Activated naive CD4-positive, alpha-beta T cell treated with anti-CD3 and anti-CD28 coated beads for 36 hours (primary cell): ENCODE measurements at regions not wholly inside any gene's neighbourhood (a gene's known extent, or its start where the extent isn't known, plus 50 kb on each side); places are given as distances from the start of the nearest gene placed in this dataset.

Experiments
- CTCF ChIA-PET: fragments of 350-600 bp; sonication (Branson Sonifier 250); formaldehyde crosslinking; loops from one replicate; lab custom pipeline; 2021; ENCODE audit warnings: antibody characterized with exemption; lab: Charles Lee
- DNase-seq: peaks from one replicate; pipeline ENCODE4 v3.0.0-alpha.2; 2020
- H3K27ac Mint-ChIP-seq: one replicate; pipeline ENCODE4 v1.8.0; 2021; ENCODE audit warnings: mild to moderate bottlenecking, mixed read lengths
- H3K27me3 Mint-ChIP-seq: one replicate; pipeline ENCODE4 v1.8.0; 2021; ENCODE audit warnings: low read depth, mixed read lengths
- H3K36me3 Mint-ChIP-seq: one replicate; pipeline ENCODE4 v1.8.0; 2021; ENCODE audit warnings: low read depth, mixed read lengths
- H3K4me1 Mint-ChIP-seq: one replicate; pipeline ENCODE4 v1.8.0; 2021; ENCODE audit warnings: low read depth, mixed read lengths
- H3K4me3 Mint-ChIP-seq: one replicate; pipeline ENCODE4 v1.8.0; 2021; ENCODE audit warnings: mild to moderate bottlenecking, moderate library complexity, mixed read lengths
- H3K9me3 Mint-ChIP-seq: one replicate; pipeline ENCODE4 v1.8.0; 2021; ENCODE audit warnings: mixed read lengths
- intact Hi-C: fragments of 100-400 bp; cut with micrococcal nuclease; formaldehyde crosslinking; loops from one replicate; pipeline ENCODE4 v1.15.1; 2023

- H3K9me3 Mint-ChIP-seq: peaks cover 9% of the 10 kb centered on the region
- H3K36me3 Mint-ChIP-seq: no peaks in the 10 kb centered on the region
- H3K4me3 Mint-ChIP-seq: no peak overlapping the region
- no peaks in the 10 kb centered on the region for H3K4me1 Mint-ChIP-seq
- CTCF ChIA-PET: interaction anchor here (0.6 kb wide), 1 partner anchor 24 kb away, joined by 3 read pairs; no protein-coding TSS in a partner anchor
- H3K27ac Mint-ChIP-seq: no peak overlapping the region
- DNase-seq: no peak
- intact Hi-C loops: no loop called here
- H3K27me3 Mint-ChIP-seq: no peaks in the 10 kb centered on the region
Observed at GRCh38 chr3:35484929-35485530, 154.3 kb upstream of the ARPP21 start.

DNA sequence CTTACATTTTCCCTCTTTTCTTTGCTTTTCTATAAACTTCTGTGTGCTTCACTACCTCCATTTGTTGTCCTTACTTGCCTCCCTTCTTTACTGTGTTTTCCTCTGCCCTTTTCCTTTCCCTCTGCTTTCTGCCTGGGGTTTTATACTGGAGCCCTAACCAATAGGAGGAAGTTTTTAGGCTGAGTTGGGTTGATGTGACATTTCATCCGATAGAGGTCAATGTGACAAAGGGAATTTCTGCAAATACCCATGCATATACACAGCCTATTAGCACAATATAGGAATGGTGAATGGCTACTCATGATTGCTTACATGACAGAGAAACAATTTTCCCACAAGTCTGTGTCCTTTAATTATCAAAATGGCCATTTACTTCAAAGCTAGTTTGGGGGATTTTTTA is 153.0 kb upstream of the ARPP21 start:
- Mint-ChIP-seq H3K36me3 (no peaks in the 10 kb centered on the region), H3K4me3 (no peak overlapping the region), H3K27me3 (no peaks in the 10 kb centered on the region), H3K27ac (no peak overlapping the region), H3K9me3 (peaks cover 6% of the 10 kb centered on the region), H3K4me1 (no peaks in the 10 kb centered on the region)
- no peak for DNase-seq
- CTCF ChIA-PET: no interaction called here
- intact Hi-C loops: no loop called here

DNA sequence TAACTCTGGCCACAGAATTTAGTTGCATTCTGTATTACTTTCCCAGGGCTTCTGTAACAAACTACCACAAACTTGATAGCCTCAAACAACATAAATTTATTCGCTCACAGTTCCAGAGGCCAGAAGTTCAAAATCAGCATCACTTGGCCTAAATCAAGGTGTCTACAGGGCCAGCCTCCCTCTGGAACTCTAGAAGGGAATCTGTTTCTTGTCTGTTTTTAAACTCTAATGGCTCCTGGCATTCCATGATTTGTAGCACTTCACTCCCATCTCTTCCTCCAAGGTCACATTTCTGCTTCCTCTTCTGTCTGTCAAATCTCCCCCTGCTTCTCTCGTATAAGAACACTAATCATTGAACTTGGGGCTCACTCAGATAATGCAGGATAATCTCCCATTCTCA is 151.9 kb upstream of the ARPP21 start:
- H3K36me3 Mint-ChIP-seq: no peaks in the 10 kb centered on the region
- intact Hi-C loops: no loop called here
- DNase-seq: no peak
- H3K27ac Mint-ChIP-seq: no peak overlapping the region
- no peaks in the 10 kb centered on the region for H3K27me3 Mint-ChIP-seq
- no peak overlapping the region for H3K4me3 Mint-ChIP-seq
- CTCF ChIA-PET: no interaction called here
- H3K4me1 Mint-ChIP-seq: no peaks in the 10 kb centered on the region
- H3K9me3 Mint-ChIP-seq: peaks cover 3% of the 10 kb centered on the region

DNA sequence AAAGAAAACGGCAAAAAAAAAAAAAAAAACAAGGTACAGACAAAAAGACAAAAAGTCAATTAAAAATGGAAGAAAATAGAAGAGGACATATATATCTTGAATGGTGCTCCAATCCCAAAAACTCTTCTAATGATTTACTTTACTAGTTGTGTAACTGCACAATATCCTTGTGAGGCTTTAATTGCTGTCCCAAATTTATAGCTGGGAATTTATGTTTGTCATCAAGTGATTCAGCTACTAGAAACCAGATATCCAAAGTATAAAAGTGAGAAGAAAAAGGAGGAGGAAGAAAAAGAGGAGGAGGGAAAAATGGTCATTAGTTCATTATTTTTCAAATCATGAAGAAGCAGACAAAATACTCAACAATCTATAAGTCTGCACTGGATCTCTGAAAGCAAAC is 150.8 kb upstream of the ARPP21 start:
- Mint-ChIP-seq H3K4me1 (no peaks in the 10 kb centered on the region), H3K27ac (no peak overlapping the region), H3K36me3 (no peaks in the 10 kb centered on the region), H3K9me3 (peaks cover 3% of the 10 kb centered on the region), H3K27me3 (no peaks in the 10 kb centered on the region), H3K4me3 (no peak overlapping the region)
- CTCF ChIA-PET: interaction anchor here (0.6 kb wide), 1 partner anchor 533 kb away, joined by 3 read pairs; no protein-coding TSS in a partner anchor
- intact Hi-C loops: no loop called here
- no peak for DNase-seq

- Mint-ChIP-seq H3K36me3 (no peaks in the 10 kb centered on the region), H3K27me3 (no peaks in the 10 kb centered on the region), H3K4me3 (no peak overlapping the region), H3K4me1 (no peaks in the 10 kb centered on the region), H3K9me3 (peaks cover 5% of the 10 kb centered on the region), H3K27ac (no peak overlapping the region)
- DNase-seq: no peak
- CTCF ChIA-PET: no interaction called here
- intact Hi-C loops: no loop called here
Observed at GRCh38 chr3:35492841-35493240, 146.5 kb upstream of the ARPP21 start.

GRCh38 chr3:35498506-35499210 is 140.7 kb upstream of the ARPP21 start:
- Mint-ChIP-seq H3K36me3 (no peaks in the 10 kb centered on the region), H3K27me3 (no peaks in the 10 kb centered on the region), H3K4me3 (no peak overlapping the region), H3K4me1 (no peaks in the 10 kb centered on the region), H3K27ac (no peak overlapping the region), H3K9me3 (peaks cover 8% of the 10 kb centered on the region)
- intact Hi-C loops: no loop called here
- CTCF ChIA-PET: no interaction called here
- DNase-seq: no peak

DNA sequence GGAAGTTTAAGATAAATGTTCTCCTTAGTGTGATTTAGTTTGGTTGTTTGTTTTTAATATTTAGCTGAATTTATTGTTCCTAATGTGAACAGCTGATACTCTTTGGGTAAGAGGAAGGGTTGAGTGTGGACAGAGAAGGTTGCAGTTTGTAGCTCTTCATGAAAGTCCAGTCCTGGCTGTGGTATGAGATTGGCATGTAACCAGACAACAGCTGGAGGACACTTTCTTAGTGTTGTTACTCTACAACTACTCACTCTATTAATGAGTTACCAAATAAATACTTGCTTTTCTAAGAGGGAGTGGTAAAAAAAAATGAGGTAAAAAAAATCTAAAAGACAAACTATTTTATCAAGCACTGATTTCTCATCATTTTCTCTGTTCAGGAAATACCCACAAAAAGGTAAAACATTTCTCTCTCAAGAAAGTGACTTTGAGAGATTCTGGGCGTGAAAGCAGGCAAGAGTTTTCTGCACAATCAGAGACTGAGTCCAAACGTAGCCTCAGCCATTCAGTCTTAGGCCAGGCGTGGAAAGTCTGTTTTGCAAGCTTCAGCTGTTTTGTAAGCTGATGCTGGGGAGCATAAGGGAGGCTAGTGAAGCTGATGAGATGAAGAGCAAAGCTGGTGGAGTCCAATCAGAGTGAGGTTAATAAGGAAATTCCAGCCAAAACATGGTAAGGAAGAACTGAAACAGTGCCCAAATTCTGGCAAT is 138.5 kb upstream of the ARPP21 start:
- no peak overlapping the region for H3K4me3 Mint-ChIP-seq
- no peak for DNase-seq
- H3K36me3 Mint-ChIP-seq: no peaks in the 10 kb centered on the region
- no peaks in the 10 kb centered on the region for H3K27me3 Mint-ChIP-seq
- peaks cover 8% of the 10 kb centered on the region for H3K9me3 Mint-ChIP-seq
- no peak overlapping the region for H3K27ac Mint-ChIP-seq
- CTCF ChIA-PET: no interaction called here
- no peaks in the 10 kb centered on the region for H3K4me1 Mint-ChIP-seq
- intact Hi-C loops: no loop called here

DNA sequence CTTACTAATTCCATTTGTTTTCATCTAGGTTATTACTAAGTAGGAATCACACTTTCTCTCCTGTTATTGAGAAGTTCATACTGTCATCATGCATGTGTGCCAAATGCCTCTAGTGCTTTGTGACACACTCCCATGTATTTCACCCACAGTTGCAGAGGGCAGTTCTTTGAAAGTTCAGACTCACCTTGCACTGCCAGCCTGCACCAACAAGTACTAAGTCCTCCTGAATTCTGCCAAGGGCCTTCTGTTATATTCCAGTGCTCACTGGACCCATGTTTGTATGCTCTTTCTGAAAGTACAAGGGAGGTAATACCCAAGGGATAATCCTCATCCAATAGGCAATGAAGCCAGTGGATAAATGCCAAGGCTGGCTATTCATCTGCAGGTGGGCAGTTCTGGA is 136.6 kb upstream of the ARPP21 start:
- no peak for DNase-seq
- no peaks in the 10 kb centered on the region for H3K27me3 Mint-ChIP-seq
- peaks cover 8% of the 10 kb centered on the region for H3K9me3 Mint-ChIP-seq
- H3K27ac Mint-ChIP-seq: no peak overlapping the region
- intact Hi-C loops: no loop called here
- CTCF ChIA-PET: no interaction called here
- no peaks in the 10 kb centered on the region for H3K36me3 Mint-ChIP-seq
- no peaks in the 10 kb centered on the region for H3K4me1 Mint-ChIP-seq
- H3K4me3 Mint-ChIP-seq: no peak overlapping the region

GRCh38 chr3:35505181-35505580 is 134.1 kb upstream of the ARPP21 start:
- Mint-ChIP-seq H3K4me1 (no peaks in the 10 kb centered on the region), H3K27me3 (no peaks in the 10 kb centered on the region), H3K36me3 (no peaks in the 10 kb centered on the region), H3K4me3 (no peak overlapping the region), H3K27ac (no peak overlapping the region), H3K9me3 (peaks cover 3% of the 10 kb centered on the region)
- CTCF ChIA-PET: no interaction called here
- no peak for DNase-seq
- intact Hi-C loops: no loop called here

GRCh38 chr3:35505772-35506171 is 133.6 kb upstream of the ARPP21 start:
- no peaks in the 10 kb centered on the region for H3K4me1 Mint-ChIP-seq
- intact Hi-C loops: no loop called here
- peaks cover 3% of the 10 kb centered on the region for H3K9me3 Mint-ChIP-seq
- DNase-seq: no peak
- no peak overlapping the region for H3K4me3 Mint-ChIP-seq
- CTCF ChIA-PET: no interaction called here
- no peaks in the 10 kb centered on the region for H3K36me3 Mint-ChIP-seq
- H3K27me3 Mint-ChIP-seq: no peaks in the 10 kb centered on the region
- no peak overlapping the region for H3K27ac Mint-ChIP-seq

DNA sequence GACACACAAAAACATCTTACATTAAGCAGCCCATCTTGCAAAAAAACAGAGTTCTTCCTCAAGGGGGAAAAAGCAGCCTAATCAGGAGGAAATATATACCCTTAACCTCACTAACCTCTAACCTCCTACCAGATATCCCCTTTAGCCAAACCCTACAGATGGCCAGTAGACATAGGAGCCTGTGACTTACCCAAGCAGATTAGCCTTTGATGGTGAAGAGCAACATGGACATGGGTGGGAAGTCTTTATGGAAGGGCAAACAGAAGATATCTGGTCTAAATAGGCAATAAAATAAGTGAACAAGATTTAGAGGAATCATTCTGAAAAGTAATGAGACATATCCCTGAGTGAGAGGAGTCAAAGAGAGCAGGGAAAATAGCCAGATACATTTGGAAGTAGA is 119.4 kb upstream of the ARPP21 start:
- Mint-ChIP-seq H3K4me1 (no peaks in the 10 kb centered on the region), H3K9me3 (peaks cover 2% of the 10 kb centered on the region), H3K27me3 (no peaks in the 10 kb centered on the region), H3K4me3 (no peak overlapping the region), H3K27ac (no peak overlapping the region), H3K36me3 (no peaks in the 10 kb centered on the region)
- intact Hi-C loops: no loop called here
- DNase-seq: no peak
- CTCF ChIA-PET: no interaction called here

- H3K9me3 Mint-ChIP-seq: peaks cover 2% of the 10 kb centered on the region
Observed at GRCh38 chr3:35521196-35521595, 118.1 kb upstream of the ARPP21 start.

DNA sequence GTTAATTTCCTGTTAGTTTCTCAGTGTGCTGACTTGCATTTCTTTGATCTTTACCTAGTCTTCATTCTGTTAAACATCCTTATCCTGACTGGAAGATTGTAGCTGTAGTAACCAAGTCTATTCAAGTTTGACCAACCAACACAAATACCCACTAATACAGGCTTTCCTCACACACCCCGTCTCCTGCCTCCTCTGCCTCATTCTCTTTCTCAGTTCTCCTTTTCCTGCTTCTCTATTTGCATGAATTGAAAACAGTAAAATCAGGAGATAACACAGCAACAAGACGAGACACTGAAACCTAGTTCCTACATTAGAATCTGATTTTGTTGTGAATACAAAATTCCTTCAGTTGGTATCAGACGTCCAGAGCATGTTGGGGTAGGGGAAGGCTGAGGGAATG is 116.9 kb upstream of the ARPP21 start:
- Mint-ChIP-seq H3K4me3 (no peak overlapping the region), H3K27ac (no peak overlapping the region), H3K9me3 (peaks cover 2% of the 10 kb centered on the region), H3K27me3 (no peaks in the 10 kb centered on the region), H3K4me1 (no peaks in the 10 kb centered on the region), H3K36me3 (no peaks in the 10 kb centered on the region)
- intact Hi-C loops: no loop called here
- no peak for DNase-seq
- CTCF ChIA-PET: no interaction called here

More at GRCh38 chr3:35521196-35521595, 118.1 kb upstream of the ARPP21 start:
- CTCF ChIA-PET: no interaction called here
- H3K27ac Mint-ChIP-seq: no peak overlapping the region
- H3K4me3 Mint-ChIP-seq: no peak overlapping the region
- no peaks in the 10 kb centered on the region for H3K36me3 Mint-ChIP-seq
- no peaks in the 10 kb centered on the region for H3K4me1 Mint-ChIP-seq
- intact Hi-C loops: no loop called here
- DNase-seq: no peak
- no peaks in the 10 kb centered on the region for H3K27me3 Mint-ChIP-seq
